ENCODE measurements at regions not wholly inside any gene's neighbourhood (a gene's known extent, or its start where the extent isn't known, plus 50 kb on each side); places are given as distances from the start of the nearest gene placed in this dataset.

DNA sequence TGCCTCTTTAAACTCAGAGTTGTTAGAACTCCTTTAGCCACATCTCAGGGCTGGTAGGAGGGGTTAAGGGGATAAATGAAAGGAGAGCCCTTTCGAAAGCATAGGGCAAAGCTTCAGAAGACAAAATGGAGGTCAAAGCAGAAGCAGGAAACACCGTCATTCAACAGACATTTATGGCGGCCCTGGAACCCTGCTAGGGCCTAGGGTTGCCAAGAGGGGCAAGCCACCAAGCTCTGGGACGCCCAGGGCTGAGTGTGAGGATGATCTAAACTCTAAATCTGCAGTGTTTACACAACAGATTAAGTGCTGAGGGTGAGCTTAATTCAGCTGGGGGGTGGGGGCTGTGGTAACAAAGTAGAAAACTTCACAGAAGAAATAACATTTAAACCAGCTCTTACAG, 79.0 kb upstream of the NFE2L3 start:
- no peak for DNase-seq

DNA sequence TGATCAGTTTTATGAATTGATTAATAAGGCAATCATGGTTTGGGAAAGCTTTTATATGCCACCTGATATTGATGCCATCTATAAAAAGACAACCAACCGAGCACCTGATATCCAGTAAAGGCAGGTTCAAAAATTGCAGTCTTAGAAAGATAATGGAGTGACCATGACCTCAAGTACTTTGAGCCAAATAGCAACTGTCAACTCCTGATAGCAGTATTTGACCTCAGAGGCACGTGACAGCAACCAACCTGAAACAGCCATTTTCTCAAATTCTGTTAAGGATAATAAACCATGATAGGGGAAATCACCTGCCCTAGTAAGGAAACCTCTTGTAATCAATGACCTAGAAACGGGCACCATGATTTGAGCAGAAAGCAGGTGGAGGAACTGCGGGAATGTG, 77.1 kb upstream of the NFE2L3 start:
- no peak for DNase-seq

DNA sequence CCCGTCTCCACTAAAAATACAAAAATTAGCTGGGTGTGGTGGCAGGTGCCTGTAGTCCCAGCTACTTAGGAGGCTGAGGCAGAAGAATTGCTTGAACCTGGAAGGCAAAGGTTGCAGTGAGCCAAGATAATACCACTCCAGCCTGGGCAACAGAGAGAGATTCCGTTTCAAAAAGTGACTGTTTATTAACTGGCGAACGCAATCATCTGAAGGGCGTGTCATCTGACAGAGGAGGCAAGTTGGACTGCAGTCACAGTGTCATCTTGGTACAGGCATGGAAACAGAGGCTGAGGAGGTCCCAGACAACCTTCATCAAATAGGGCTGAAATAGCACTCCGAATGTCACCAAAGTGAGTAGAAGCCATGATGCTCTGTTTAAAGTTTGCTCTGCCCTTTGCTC, 75.3 kb upstream of the NFE2L3 start:
- no peak for DNase-seq

DNA sequence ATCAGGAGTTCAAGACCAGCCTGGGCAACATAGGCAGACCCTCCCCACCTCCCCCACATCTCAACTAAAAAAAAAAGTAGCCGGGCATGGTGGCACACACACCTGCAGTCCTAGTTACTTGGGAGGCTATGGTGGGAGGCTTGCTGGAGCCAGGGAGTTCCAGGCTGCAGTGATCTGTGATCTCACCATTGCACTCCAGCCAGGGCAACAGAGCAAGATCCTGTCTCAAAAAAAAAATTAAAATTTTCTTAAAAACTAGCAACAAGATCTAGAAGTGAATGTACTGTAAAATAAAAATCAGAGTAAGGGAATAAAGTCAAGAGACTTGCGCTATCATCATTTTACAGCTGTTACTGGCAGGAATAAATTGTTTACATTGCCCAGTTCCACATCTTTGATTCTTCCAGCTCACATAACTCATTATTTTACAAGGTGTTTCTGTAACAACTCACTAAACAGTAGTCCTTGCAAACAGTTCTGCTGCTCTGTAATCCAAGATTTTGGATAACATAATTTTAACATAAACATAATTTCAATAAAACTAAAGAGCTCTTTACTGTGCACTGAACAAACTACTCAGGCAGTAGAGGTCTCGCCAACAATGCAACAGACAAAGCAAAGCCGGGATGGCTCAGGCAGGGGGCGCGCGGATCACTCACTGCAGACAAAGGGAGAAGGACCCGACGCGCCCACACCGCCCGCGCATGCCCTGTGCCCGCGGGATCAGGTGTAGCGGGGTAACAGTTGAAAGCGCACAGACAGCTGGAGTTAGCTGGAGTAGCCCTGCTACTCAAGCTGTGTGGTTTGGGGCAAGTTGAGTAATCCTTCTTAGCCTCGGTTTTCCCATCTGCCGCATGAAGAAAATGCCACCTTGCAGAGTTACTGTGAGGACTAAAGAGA, 73.3 kb upstream of the NFE2L3 start:
- DNase-seq = peak; percentile 74

DNA sequence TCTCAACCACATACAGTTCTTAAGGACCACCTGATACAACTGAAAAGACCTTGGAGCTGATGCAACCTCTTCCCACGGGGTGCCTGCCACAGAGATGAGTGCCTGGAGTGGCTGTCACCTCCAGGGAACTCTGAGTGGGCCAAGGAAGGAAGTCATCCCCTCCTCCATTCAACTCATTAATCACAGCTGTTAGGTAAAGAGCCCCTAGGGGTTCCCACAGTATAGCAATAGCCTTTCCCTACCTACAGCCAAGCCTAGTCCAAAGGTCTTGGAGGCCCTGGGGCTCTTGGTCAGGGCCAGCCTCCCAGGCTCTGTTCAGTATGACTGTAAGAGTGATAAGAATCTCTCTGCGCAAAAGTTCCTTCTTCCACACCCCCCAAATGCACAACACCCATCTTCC, 70.4 kb upstream of the NFE2L3 start:
- no peak for DNase-seq

DNA sequence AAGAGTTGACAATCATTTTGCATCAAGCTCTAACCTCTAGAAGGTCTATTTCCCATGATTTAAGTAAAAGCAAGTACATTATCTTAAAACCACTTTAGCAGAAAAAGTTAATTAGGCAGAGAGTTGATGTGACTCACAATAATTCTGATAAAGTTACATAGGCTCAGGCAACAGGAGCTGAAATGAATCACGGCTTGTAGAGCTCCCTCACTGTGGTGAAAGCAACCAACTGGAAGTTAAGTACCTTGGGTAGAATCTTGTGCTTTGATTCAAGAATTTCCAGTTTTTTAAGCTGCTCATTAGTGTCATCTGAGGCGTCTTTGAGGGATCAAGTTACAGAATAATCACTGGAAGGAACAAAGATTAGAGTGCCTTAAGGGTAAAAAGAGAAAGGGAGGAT, 68.9 kb upstream of the NFE2L3 start:
- DNase-seq = no peak

DNA sequence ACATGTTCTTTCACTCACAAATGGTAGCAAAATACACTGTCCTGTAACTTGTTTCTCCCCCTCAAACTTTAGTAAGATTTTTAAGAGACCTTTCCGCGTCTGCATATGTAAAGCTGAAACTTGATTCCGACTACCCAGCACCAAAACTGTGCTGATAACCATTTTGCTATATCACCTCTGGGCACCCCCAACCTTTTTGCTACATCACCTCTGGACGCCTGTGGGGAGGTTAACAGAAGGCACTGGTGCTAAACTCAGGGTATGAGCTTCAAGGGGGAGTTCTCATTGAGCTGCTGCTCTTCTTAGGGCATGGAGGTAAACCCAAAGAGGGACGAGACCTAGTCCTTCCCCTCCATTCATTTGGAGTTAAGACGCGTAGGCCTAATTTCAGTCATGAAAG, 67.6 kb upstream of the NFE2L3 start:
- no peak for DNase-seq

DNA sequence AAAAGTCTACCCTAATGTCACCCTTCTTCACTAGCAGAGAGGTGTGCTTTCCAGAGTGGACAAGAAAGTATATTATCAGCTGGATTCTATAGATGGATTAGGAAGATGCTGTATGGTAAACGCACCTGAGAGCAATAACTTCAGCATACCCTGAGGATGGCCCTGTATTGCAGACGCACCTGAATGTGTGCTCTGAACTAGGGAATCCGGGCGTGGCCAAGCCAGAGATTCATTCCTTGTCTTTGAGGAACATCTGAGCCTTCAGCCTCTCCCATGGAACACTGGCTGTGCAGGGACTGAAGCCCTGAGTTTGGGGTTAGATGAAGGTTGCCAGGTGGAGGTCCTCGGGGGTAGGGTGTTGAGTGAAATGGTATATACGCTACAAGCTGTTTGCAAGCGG, 66.2 kb upstream of the NFE2L3 start:
- no peak for DNase-seq

DNA sequence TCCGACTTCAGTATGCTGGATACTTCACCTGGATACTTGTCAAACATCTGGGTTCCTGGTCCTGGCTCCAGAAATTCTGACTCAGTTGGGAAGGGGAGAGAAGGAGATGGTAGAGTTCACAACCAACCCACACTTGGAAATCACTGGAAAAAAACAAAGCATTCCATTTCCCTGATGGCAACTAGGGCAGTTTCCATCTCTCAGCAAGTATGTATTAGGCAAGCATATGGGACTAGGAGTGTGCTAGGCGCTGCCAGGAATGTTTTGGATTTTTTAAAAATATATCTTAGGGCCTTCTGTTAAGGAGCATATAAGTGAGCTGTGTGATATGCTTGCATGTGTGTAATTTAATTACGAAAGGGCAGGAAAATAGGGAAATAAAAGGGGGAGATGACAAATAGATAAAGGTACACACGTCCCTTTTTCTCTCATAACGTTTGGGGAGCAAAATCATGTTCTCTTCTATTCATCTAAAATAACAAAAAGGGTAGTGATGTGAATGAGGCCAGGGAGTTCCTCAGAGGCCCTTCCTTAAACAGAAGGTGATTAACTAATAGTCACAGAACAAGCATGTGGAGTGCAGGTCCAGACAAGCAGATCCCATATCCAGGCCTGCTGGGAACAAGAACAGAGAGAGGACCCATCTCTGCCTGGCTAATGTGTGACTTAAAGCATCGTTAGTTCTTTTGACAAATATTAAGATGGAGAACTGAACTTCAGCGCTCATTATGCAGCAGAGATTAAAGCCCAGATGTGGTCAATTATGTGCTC, 64.5 kb upstream of the NFE2L3 start:
- DNase-seq = no peak

DNA sequence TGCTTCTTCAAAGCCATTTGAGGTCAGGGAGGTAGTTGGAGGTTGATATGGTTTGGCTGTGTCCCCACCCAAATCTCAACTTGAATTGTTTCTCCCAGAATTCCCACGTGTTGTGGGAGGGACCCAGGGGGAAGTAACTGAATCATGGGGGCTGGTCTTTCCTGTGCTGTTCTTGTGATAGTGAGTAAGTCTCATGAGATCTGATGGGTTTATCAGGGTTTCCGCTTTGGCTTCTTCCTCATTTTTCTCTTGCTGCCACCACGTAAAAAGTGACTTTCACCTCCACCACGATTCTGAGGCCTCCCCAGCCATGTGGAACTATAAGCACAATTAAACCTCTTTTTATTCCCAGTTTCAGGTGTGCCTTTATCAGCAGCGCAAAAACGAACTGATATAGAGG, 62.5 kb upstream of the NFE2L3 start:
- DNase-seq = peak; percentile 42

DNA sequence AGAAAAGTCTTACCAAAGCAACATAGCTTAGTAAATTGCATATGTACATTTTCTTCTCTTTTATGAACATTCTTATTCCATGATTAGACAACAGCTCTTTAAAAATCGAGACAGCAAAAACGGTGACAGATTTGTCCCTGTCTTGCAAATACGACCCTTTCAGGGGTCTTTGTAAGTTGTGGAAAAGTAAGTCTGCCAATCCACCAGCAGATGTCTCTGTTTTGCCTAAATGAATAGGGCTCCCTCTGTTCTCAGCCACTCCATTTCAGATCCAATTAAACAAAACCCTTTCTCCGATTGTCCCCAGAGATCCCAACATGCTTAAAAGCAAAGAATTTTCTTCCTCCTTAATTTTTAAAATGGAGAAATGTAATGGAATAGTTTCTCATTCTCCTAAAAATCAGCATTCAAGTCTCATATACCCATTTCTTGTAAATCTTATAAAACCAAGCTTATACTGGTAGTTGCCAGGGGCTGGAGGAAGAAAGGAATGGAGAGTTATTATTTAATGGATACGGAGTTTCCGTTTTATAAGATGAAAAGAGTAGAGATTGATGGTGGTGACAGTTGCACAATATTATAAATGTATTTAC, 61.0 kb upstream of the NFE2L3 start:
- DNase-seq = peak; percentile 67

DNA sequence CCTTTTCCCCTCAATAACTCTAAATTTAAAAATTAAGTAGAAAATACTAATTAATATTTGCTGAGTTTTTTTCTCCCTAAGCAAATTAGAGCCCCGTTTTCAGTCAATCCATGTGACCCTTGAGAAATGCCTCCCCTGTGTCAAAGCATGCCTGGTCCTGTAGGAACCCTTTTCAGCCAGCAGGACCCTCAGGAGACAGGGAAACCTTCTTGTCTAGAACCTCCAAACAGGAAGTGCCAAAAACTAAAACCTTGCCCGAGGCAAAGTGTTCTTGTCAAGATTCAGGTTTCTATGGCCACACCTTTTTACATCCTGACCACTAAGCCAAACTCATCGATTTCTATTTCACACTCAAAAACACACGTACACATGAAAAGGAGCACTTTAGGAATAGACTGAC, 60.1 kb upstream of the NFE2L3 start:
- DNase-seq = peak; percentile 39

DNA sequence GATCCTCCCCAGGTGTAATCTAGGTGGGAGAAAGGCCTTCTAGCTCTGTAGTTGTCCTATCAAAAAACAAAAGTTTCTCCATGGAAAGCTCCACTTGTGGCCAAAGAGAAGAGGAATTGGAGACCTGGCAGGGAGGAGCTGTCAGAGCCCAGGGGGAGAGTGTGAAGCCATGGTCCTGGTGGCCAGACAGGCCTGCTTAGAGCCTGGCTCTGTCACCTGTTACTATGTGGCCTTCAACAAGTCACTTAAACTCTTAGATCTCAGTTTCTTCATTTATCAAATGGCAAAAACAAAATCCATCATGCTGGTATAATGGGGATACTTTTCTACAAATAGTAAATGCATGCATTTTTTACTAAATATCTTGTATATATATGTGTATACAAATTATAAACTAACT, 59.0 kb upstream of the NFE2L3 start:
- DNase-seq = no peak

DNA sequence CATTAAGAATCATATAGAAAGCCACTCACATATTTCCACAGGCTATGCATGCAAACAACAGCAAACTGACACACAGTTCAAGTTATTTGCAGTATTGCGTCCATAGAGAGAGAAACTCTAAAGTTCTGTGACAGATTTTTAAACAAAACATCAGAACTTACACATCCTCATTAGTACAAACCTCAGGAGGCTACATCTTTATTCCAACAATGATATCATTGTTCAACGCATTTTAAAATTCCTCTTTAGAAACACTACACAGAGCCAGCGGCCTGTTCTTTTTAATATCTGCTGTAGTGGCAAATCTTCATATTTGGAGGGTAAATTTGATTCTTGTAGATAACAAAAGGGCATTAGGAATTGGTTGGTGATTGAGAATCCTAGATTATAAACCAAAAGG, 55.9 kb upstream of the NFE2L3 start:
- no peak for DNase-seq

DNA sequence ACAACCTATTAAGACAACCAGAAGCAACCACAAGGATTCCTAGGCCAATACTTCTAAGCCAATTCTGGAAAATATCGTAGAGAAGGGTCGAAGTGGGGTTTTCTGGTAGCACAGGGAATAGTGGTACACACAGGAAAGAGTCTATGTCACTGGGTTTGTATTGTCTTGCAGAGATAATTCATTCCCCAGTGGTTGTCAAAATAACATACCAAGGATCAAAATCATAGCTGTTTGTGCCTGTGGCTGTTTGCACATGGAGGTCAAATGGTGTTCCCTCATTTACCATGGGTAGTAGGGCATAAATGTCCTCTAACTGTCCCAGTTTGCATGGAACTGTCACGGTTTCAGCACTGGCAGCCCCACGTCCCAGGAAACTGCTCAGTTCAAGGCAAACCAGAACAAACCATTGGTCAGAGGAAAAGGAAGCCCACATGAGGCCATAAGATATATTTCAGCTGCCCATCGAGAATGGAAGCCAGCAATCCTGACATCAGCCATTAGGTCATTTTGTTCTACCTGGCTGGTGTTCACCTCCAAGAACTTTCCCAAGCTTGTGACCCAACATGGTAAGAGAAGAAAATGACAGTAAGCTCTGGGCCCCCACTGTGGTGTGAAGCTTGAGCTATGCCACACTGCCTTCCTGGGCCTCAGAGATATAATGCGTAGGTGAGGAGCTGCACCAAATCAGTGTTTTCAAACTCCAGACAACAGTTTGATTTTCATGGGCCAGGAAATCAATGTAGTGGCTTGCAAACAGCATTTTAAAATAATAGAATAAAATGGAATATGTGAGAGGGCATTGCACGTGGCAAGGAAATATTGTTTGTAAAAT, 53.9 kb upstream of the NFE2L3 start:
- no peak for DNase-seq

DNA sequence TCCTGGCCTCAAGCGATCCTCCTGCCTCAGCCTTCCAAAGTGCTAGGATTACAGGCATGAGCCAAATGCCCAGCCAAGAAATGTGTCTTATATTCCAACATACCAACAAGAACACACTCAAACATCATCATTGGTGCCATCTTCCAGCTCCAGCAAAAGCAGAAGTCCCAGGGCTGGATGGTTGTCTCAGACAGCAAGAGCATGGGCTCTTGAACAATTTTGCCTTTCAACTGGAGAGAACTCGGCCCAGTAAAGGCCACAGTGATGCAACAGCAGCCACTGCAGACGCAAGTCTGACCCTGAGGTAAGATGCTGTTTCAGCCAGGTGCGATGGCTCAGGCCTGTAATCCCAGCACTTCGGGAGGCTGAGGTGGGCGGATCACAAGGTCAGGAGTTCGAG, 52.8 kb upstream of the NFE2L3 start:
- no peak for DNase-seq

DNA sequence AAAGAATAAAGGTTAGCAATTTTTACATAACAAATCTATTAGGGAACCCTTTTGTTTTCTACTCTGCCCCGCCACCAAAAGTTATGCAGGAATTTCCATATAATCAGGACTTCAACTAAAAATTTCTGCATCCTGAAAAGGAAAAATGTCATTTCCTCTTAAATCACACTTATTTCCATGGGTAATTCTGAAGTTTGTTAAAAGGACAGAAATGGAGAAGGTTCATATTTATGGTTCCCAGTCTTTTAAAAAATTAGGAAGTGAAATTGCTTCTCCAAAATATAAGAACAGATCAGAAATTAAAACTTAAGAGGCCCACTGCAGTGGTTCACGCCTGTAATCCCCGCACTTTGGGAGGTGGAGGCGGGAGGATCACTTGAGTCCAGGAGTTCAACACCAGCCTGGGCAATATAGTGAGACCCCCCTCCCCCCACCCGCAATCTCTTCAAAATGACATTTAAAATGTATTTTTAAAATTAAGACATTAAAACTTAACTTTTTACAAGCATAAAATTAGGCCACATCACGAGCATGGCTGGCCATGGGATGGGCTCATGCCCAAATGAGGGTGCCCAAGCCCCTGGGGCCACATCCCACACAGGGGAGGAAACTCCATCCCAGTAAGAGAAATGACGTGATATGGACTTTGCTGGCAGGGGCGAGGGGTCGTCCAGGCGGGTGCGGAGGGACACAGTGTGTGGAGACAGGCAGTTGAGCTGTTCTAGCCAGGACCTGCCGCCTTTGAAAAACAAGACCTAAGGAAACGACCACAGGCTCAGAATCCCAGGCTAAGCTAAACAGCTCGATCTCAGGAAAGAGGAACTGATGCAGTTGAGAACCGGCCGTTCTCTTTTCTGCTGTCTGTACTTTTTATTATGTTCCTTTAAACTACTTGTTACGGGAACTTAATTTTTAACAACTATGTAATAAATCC, 51.3 kb upstream of the NFE2L3 start:
- DNase-seq = peak; percentile 6

DNA sequence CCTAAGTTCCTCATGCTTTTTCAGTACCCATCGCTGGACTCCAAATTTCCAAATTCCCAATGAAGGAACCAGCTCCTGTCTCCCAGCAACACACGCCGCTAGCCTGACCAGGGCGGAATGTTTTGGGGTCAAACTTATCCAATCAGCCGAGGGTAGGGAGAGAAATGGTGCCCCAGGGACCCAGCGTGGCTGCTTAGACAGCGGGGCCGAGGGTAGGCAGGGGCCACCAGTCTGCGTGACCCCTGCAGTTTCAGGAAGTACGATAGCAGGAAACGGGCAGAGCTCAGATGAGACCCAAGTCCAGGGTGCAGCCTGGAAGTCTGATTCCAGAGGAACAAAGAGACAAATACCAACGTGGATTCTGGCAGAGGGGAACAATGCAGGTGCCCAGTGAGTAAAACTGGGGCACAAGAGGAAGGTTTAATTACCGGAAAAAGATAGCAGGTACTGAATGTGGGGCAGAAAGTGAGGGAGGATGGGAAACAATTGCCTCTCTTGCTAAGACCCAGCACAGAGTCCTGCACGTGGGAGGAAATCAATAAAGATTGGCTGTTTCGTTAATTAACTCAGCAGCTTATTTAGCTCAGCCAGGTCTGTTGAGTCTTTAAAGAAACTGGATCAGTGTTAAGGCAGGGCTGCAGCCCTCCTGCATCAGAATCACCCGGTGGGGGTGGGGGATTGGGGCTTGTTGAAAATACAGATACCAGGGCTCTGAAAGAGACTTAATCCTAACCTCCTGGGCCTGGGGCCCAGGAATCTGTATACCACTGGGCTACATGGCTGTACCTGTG, 50.4 kb upstream of the NFE2L3 start:
- DNase-seq = peak; percentile 47

DNA sequence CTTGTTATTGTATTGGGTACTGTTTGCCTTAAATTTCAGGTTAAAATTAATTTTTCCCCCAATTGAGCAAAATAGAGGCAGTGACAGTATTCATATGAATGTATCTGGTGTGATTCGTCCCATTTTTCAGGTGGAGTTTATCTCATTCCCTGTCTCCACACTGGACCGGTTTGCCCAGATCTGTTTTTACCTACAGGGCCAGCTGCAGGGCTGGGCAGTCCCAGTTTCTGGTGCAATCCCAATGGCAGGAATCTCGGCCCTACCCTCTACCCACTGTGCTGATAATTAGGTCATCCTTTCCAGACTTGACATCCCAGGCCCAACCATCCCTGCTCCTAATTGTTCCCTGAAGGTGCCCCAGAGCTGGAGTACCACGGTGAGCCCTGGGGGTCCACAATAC, 49.8 kb upstream of the NFE2L3 start:
- no peak for DNase-seq

Measured in hematopoietic multipotent progenitor cell treated with erythropoietin and hydrocortisone succinate and interleukin-3 and kit ligand, for 8 days (in vitro differentiated cells).